ENCODE measurements at regions not wholly inside any gene's neighbourhood (a gene's known extent, or its start where the extent isn't known, plus 50 kb on each side); places are given as distances from the start of the nearest gene placed in this dataset.

DNA sequence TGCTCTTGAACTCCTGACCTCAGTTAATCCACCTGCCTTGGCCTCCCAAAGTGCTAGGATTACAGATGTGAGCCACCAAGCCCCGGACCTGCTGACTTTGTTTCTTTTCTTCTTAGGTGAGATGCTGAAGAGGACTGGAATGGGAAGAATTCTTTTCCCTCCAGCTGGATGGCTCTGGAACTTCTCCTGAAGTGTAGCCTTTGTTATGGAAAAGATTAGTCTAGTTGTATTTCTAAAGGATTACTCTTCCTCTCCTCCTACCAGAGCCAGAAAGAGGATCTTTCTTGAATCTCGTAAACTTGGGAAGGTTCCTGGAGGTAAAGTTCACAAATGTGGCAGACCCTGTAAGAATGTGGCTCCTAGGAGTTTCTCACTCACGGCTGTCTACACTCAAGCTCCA is 95.4 kb upstream of the LARGE1 start:
- no peak overlapping the region for H3K27ac ChIP-seq (ENCODE audit: poor library complexity, severe bottlenecking)
- peaks cover 2% of the 10 kb centered on the region for H3K9me3 ChIP-seq (ENCODE audit: severe bottlenecking)
- ATAC-seq (ENCODE audit: low read depth) (no peak), DNase-seq (ENCODE audit: low spot score) (no peak)
- H3K27me3 ChIP-seq (ENCODE audit: insufficient read depth, poor library complexity, severe bottlenecking) = no peaks in the 10 kb centered on the region
- H3K4me1 ChIP-seq (ENCODE audit: insufficient read depth, poor library complexity, severe bottlenecking) = no peaks in the 10 kb centered on the region
- TF ChIP-seq, protein P1, sequence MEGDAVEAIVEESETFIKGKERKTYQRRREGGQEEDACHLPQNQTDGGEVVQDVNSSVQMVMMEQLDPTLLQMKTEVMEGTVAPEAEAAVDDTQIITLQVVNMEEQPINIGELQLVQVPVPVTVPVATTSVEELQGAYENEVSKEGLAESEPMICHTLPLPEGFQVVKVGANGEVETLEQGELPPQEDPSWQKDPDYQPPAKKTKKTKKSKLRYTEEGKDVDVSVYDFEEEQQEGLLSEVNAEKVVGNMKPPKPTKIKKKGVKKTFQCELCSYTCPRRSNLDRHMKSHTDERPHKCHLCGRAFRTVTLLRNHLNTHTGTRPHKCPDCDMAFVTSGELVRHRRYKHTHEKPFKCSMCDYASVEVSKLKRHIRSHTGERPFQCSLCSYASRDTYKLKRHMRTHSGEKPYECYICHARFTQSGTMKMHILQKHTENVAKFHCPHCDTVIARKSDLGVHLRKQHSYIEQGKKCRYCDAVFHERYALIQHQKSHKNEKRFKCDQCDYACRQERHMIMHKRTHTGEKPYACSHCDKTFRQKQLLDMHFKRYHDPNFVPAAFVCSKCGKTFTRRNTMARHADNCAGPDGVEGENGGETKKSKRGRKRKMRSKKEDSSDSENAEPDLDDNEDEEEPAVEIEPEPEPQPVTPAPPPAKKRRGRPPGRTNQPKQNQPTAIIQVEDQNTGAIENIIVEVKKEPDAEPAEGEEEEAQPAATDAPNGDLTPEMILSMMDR (IDR thresholded peaks at IDR 0.05; ENCODE audit: poor library complexity, severe bottlenecking) = no peak
- no peaks in the 10 kb centered on the region for H3K36me3 ChIP-seq (ENCODE audit: low read depth)
- H3K4me3 ChIP-seq (ENCODE audit: severe bottlenecking) = no peak overlapping the region

DNA sequence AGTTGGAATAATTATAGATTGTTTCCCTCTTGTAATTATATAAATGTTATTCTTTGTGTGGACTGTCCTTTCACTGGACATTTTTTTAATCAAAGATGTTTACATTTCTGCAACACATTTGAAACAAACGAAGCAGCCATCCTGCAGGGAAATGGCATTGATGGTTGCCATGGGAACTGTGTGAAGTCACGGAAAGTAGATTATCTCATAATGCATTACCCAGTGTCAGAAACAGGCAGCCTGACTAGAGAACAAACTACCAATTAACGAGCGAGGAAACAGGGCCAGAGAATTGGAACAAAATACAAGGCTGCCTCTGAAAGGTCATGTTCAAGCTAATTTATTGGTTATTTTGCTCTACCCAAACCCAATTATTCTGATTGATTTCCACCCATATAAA is 96.9 kb upstream of the LARGE1 start:
- TF ChIP-seq, protein P1 (IDR thresholded peaks at IDR 0.05; ENCODE audit: poor library complexity, severe bottlenecking) = no peak
- H3K27me3 ChIP-seq (ENCODE audit: insufficient read depth, poor library complexity, severe bottlenecking) = peaks cover under 1% of the 10 kb centered on the region
- ATAC-seq (ENCODE audit: low read depth) (no peak), DNase-seq (ENCODE audit: low spot score) (no peak)
- no peak overlapping the region for H3K4me3 ChIP-seq (ENCODE audit: severe bottlenecking)
- H3K4me1 ChIP-seq (ENCODE audit: insufficient read depth, poor library complexity, severe bottlenecking) = no peaks in the 10 kb centered on the region
- H3K27ac ChIP-seq (ENCODE audit: poor library complexity, severe bottlenecking) = no peak overlapping the region
- peaks cover 2% of the 10 kb centered on the region for H3K9me3 ChIP-seq (ENCODE audit: severe bottlenecking)
- no peaks in the 10 kb centered on the region for H3K36me3 ChIP-seq (ENCODE audit: low read depth)

DNA sequence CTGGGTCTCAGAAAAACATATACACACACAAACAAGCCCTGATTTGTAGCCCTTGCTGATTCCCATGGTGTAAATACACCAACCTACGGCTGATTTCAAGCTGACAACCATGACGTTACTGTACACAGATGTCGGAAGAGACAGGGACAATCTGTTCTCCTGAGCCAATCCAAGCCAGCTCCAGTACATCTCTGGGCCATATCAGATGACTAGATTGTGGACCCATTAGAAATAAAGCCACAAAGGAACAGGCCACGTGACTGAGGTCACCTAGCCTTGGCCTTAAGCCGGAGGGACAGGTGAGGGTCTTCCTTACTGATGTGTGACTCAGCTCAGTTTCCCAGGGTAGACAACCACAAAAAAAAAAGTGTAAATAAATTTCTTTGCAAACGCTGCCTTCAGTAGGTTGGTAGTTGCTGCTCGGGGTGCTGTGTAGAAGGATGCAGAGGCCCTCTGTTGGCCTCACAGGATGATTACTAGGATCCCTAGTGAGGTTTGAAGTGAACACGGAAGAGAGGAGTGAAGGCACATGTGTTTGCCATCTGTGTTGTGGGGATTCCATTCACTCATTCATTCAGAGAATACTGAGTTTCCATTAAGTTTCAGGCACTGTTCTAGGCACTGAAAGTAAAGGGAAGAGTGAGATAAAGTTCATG is 99.0 kb upstream of the LARGE1 start:
- DNase-seq (ENCODE audit: low spot score) = no peak
- no peak overlapping the region for H3K4me3 ChIP-seq (ENCODE audit: severe bottlenecking)
- TF ChIP-seq, protein P1 (IDR thresholded peaks at IDR 0.05; ENCODE audit: poor library complexity, severe bottlenecking) = no peak

DNA sequence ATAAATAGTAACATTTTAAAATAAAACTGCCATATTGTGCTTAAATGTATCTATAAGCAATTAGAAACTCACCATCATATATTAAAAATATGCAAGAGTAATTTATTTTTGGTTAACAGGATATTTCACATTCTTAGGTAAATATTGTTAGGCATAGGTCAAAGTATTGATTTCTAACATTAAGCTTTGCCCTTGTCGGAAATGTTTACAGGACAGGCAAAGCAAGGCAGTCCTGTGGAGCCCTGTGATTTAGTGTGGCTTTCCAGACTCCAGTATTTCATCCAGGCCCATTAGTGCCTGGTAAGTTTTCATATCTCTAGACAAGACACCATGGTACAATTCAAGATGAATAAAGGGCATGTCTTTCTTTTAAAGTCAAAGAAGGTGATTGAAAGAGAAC is 114.9 kb upstream of the LARGE1 start:
- ATAC-seq (ENCODE audit: low read depth) (no peak), DNase-seq (ENCODE audit: low spot score) (no peak)
- TF ChIP-seq, protein P1 (IDR thresholded peaks at IDR 0.05; ENCODE audit: poor library complexity, severe bottlenecking) = no peak
- H3K4me3 ChIP-seq (ENCODE audit: severe bottlenecking) = no peak overlapping the region
- no peaks in the 10 kb centered on the region for H3K36me3 ChIP-seq (ENCODE audit: low read depth)
- no peak overlapping the region for H3K27ac ChIP-seq (ENCODE audit: poor library complexity, severe bottlenecking)
- H3K4me1 ChIP-seq (ENCODE audit: insufficient read depth, poor library complexity, severe bottlenecking) = no peaks in the 10 kb centered on the region
- H3K27me3 ChIP-seq (ENCODE audit: insufficient read depth, poor library complexity, severe bottlenecking) = no peaks in the 10 kb centered on the region
- peaks cover 2% of the 10 kb centered on the region for H3K9me3 ChIP-seq (ENCODE audit: severe bottlenecking)

More for the DNA sequence above, 99.0 kb upstream of the LARGE1 start:
- no peak for ATAC-seq (ENCODE audit: low read depth)
- Histone ChIP-seq H3K27me3 (ENCODE audit: insufficient read depth, poor library complexity, severe bottlenecking) (peaks cover 4% of the 10 kb centered on the region), H3K27ac (ENCODE audit: poor library complexity, severe bottlenecking) (no peak overlapping the region), H3K36me3 (ENCODE audit: low read depth) (no peaks in the 10 kb centered on the region), H3K4me1 (ENCODE audit: insufficient read depth, poor library complexity, severe bottlenecking) (no peaks in the 10 kb centered on the region), H3K9me3 (ENCODE audit: severe bottlenecking) (peaks cover 2% of the 10 kb centered on the region)

DNA sequence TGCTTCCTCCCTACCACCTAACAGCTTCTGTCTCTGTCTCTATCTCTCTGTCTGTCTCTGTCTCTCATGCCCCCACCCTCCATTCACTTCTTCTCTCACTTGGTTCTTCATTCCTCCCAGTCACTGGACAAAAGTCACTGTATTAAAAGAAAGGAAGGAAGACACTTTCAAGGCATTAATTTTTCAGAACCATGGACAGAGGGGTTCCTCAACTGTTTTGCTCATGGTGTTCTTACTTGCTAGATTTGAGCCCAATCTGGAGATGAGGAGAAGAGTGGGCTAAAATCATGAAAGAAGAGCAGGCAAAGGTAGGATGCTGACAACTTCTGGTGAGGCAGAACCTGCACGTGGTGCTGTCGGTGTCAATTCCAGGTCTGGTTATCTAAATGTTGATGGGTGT is 116.7 kb upstream of the LARGE1 start:
- ATAC-seq (ENCODE audit: low read depth) = no peak
- DNase-seq (ENCODE audit: low spot score) = no peak
- Histone ChIP-seq H3K36me3 (ENCODE audit: low read depth) (no peaks in the 10 kb centered on the region), H3K9me3 (ENCODE audit: severe bottlenecking) (peaks cover 2% of the 10 kb centered on the region), H3K4me3 (ENCODE audit: severe bottlenecking) (no peak overlapping the region), H3K4me1 (ENCODE audit: insufficient read depth, poor library complexity, severe bottlenecking) (no peaks in the 10 kb centered on the region), H3K27me3 (ENCODE audit: insufficient read depth, poor library complexity, severe bottlenecking) (no peaks in the 10 kb centered on the region), H3K27ac (ENCODE audit: poor library complexity, severe bottlenecking) (no peak overlapping the region)
- TF ChIP-seq, protein P1 (IDR thresholded peaks at IDR 0.05; ENCODE audit: poor library complexity, severe bottlenecking) = no peak
